Colonic mucosa (tissue), 4 donors: ENCODE measurements at regions not wholly inside any gene's neighbourhood (a gene's known extent, or its start where the extent isn't known, plus 50 kb on each side); places are given as distances from the start of the nearest gene placed in this dataset.

ENCODE experiments used
- DNase-seq: peaks from one replicate; pipeline ENCODE4 v3.0.0-alpha.2; 2020
- H3K27ac ChIP-seq: fragments of 200-600 bp; one replicate; pipeline ENCODE4 v1.8.0; 2021
- H3K27me3 ChIP-seq: fragments of 200-600 bp; one replicate; pipeline ENCODE4 v1.8.0; 2021
- H3K36me3 ChIP-seq: fragments of 200-600 bp; one replicate; pipeline ENCODE4 v1.8.0; 2021
- H3K4me1 ChIP-seq: fragments of 200-600 bp; one replicate; pipeline ENCODE4 v1.8.0; 2021; ENCODE audit warnings: mild to moderate bottlenecking
- H3K4me3 ChIP-seq: fragments of 200-600 bp; one replicate; pipeline ENCODE4 v1.8.0; 2021
- H3K9ac ChIP-seq, 2 donors: one replicate each; pipeline ENCODE4 v1.7.0; 2013; ENCODE audit warnings: control low read depth in 2 of 2, low read depth in 2 of 2, low read length in 2 of 2
- H3K9me3 ChIP-seq: fragments of 200-600 bp; one replicate; pipeline ENCODE4 v1.8.0; 2021
- CTCF ChIP-seq: fragments of 200-600 bp; IDR thresholded peaks from one replicate; pipeline ENCODE4 v1.8.0; 2022; ENCODE audit warnings: antibody characterized with exemption, mild to moderate bottlenecking
- intact Hi-C: fragments of 100-400 bp; cut with DNase I; formaldehyde crosslinking; loops from one replicate; pipeline ENCODE4 v1.14.1; 2022
- donor health status: healthy.
- donor health status: DM: no; HTN: no; CAD: no.
- donor health status: DM: no; HTN: no; CAD: no.

GRCh38 chr22:26957897-26958296 lies 300.5 kb downstream of the MIAT start:
- no peaks in the 10 kb centered on the region for H3K4me1 ChIP-seq
- H3K9ac ChIP-seq: no peak overlapping the region
- no peak overlapping the region for H3K4me3 ChIP-seq
- TF ChIP-seq CTCF: no peak
- H3K36me3 ChIP-seq: no peaks in the 10 kb centered on the region
- intact Hi-C loops: no loop called here
- no peaks in the 10 kb centered on the region for H3K9me3 ChIP-seq
- H3K27ac ChIP-seq: no peak overlapping the region
- H3K27me3 ChIP-seq: no peaks in the 10 kb centered on the region
- DNase-seq: no peak

- Histone ChIP-seq H3K27me3 (no peaks in the 10 kb centered on the region), H3K36me3 (no peaks in the 10 kb centered on the region), H3K9ac (no peak overlapping the region), H3K9me3 (no peaks in the 10 kb centered on the region), H3K27ac (no peak overlapping the region), H3K4me3 (no peak overlapping the region), H3K4me1 (no peaks in the 10 kb centered on the region)
- no peak for DNase-seq
- intact Hi-C loops: no loop called here
- no peak for TF ChIP-seq CTCF
Observed at GRCh38 chr22:26958378-26958777, 301.0 kb downstream of the MIAT start.

GRCh38 chr22:26964642-26965041 lies 307.3 kb downstream of the MIAT start:
- TF ChIP-seq CTCF: no peak
- no peak overlapping the region for H3K27ac ChIP-seq
- no peak for DNase-seq
- no peaks in the 10 kb centered on the region for H3K9me3 ChIP-seq
- no peaks in the 10 kb centered on the region for H3K36me3 ChIP-seq
- no peak overlapping the region for H3K4me3 ChIP-seq
- no peaks in the 10 kb centered on the region for H3K27me3 ChIP-seq
- H3K9ac ChIP-seq: no peak overlapping the region
- intact Hi-C loops: no loop called here
- H3K4me1 ChIP-seq: no peaks in the 10 kb centered on the region

GRCh38 chr22:26967282-26967681 lies 309.9 kb downstream of the MIAT start:
- Histone ChIP-seq H3K9ac (no peak overlapping the region), H3K4me3 (no peak overlapping the region), H3K9me3 (no peaks in the 10 kb centered on the region), H3K4me1 (no peaks in the 10 kb centered on the region), H3K36me3 (no peaks in the 10 kb centered on the region), H3K27me3 (no peaks in the 10 kb centered on the region), H3K27ac (no peak overlapping the region)
- DNase-seq: no peak
- intact Hi-C loops: no loop called here
- no peak for TF ChIP-seq CTCF

- intact Hi-C loops: no loop called here
Observed at GRCh38 chr22:26968859-26969523, 311.6 kb downstream of the MIAT start.

More at GRCh38 chr22:26968859-26969523, 311.6 kb downstream of the MIAT start:
- no peaks in the 10 kb centered on the region for H3K4me1 ChIP-seq
- H3K9me3 ChIP-seq: no peaks in the 10 kb centered on the region
- H3K27ac ChIP-seq: no peak overlapping the region
- no peak overlapping the region for H3K9ac ChIP-seq
- no peak overlapping the region for H3K4me3 ChIP-seq
- DNase-seq: no peak
- H3K27me3 ChIP-seq: no peaks in the 10 kb centered on the region
- no peaks in the 10 kb centered on the region for H3K36me3 ChIP-seq
- no peak for TF ChIP-seq CTCF
